CD14-positive monocyte (primary cell): ENCODE measurements at regions not wholly inside any gene's neighbourhood (a gene's known extent, or its start where the extent isn't known, plus 50 kb on each side); places are given as distances from the start of the nearest gene placed in this dataset.

Experiments used
- DNase-seq, 3 donors: peaks; one replicate each; pipeline ENCODE4 v3.0.0-alpha.2; 2011 to 2022
- H2AFZ ChIP-seq: 2 replicates; pipeline ENCODE4 v1.6.0; 2012; ENCODE audit warnings: mild to moderate bottlenecking, low read depth, low read length, inconsistent platforms; ENCODE audit not compliant: insufficient read depth, poor library complexity, severe bottlenecking
- H3K27ac ChIP-seq, 2 donors: 1 replicate in 1 of 2; 2 replicates in 1 of 2; pipeline ENCODE4 v1.5.1; 2012 to 2013; ENCODE audit warnings: low read length in 2 of 2, control low read depth in 1 of 2, inconsistent platforms in 1 of 2, low read depth in 1 of 2, mild to moderate bottlenecking in 1 of 2
- H3K27me3 ChIP-seq, 2 donors: one replicate each; pipeline versions ENCODE4 v1.6.0 to v1.6.1; 2011 to 2013; ENCODE audit warnings: low read length in 2 of 2; ENCODE audit not compliant: control insufficient read depth in 2 of 2, insufficient read depth in 2 of 2
- H3K36me3 ChIP-seq, 2 donors: replicated peaks in 1 of 2; 1 replicate in 1 of 2; 2 replicates in 1 of 2; pipeline versions ENCODE4 v1.5.1 to v1.6.1; 2012 to 2013; ENCODE audit warnings: low read length in 2 of 2, control low read depth in 1 of 2, inconsistent platforms in 1 of 2, mild to moderate bottlenecking in 1 of 2; ENCODE audit not compliant: insufficient read depth in 2 of 2, control insufficient read depth in 1 of 2
- H3K4me1 ChIP-seq, 2 donors: 1 replicate in 1 of 2; 2 replicates in 1 of 2; pipeline versions ENCODE4 v1.5.1 to v1.6.1; 2012 to 2013; ENCODE audit warnings: low read length in 2 of 2, control low read depth in 1 of 2, inconsistent platforms in 1 of 2, mild to moderate bottlenecking in 1 of 2, moderate library complexity in 1 of 2; ENCODE audit not compliant: insufficient read depth in 2 of 2, control insufficient read depth in 1 of 2
- H3K4me2 ChIP-seq: replicated peaks from 2 replicates; pipeline ENCODE3; 2012; ENCODE audit warnings: low read length, moderate library complexity, mild to moderate bottlenecking; ENCODE audit not compliant: poor library complexity, severe bottlenecking; ENCODE audit errors: extremely low read depth
- H3K4me3 ChIP-seq, 3 experiments: fragments of 200-600 bp in 1 of 3; sonication (generic) in 1 of 3; replicated peaks in 1 of 3; 1 replicate in 2 of 3; 2 replicates in 1 of 3; pipeline ENCODE4 v1.5.1; 2011 to 2013; ENCODE audit warnings: low read length in 3 of 3, mild to moderate bottlenecking in 3 of 3, control low read depth in 2 of 3, low read depth in 2 of 3, inconsistent platforms in 1 of 3, moderate library complexity in 1 of 3
- H3K79me2 ChIP-seq: 2 replicates; pipeline ENCODE4 v1.6.0; 2012; ENCODE audit warnings: mild to moderate bottlenecking, control low read depth, inconsistent platforms, low read length, moderate library complexity; ENCODE audit not compliant: insufficient read depth
- H3K9ac ChIP-seq: 2 replicates; pipeline ENCODE4 v1.6.0; 2017; ENCODE audit warnings: low read length, mild to moderate bottlenecking; ENCODE audit not compliant: insufficient read depth, poor library complexity, severe bottlenecking
- H3K9me3 ChIP-seq, 2 donors: replicated peaks in 1 of 2; 1 replicate in 1 of 2; 2 replicates in 1 of 2; pipeline versions ENCODE4 v1.5.1 to v1.6.1; 2012 to 2013; ENCODE audit warnings: low read length in 2 of 2, control low read depth in 1 of 2; ENCODE audit not compliant: control insufficient read depth in 1 of 2, insufficient read depth in 1 of 2
- H4K20me1 ChIP-seq: 2 replicates; pipeline ENCODE4 v1.6.0; 2012; ENCODE audit warnings: mild to moderate bottlenecking, low read length, control low read depth, moderate library complexity; ENCODE audit not compliant: insufficient read depth
- H3K27ac Mint-ChIP-seq, 7 donors: one replicate each; pipeline ENCODE4 v1.8.0; 2020; ENCODE audit warnings: mild to moderate bottlenecking in 7 of 7, mixed read lengths in 7 of 7, moderate library complexity in 6 of 7, inconsistent platforms in 2 of 7
- H3K27me3 Mint-ChIP-seq, 3 donors: one replicate each; pipeline ENCODE4 v1.8.0; 2021 to 2022; ENCODE audit warnings: low read depth in 3 of 3, mild to moderate bottlenecking in 3 of 3, mixed read lengths in 3 of 3, moderate library complexity in 3 of 3, inconsistent platforms in 1 of 3
- H3K36me3 Mint-ChIP-seq, 2 donors: one replicate each; pipeline ENCODE4 v1.8.0; 2020; ENCODE audit warnings: mixed read lengths in 2 of 2, inconsistent platforms in 1 of 2, mild to moderate bottlenecking in 1 of 2
- H3K4me1 Mint-ChIP-seq: one replicate; pipeline ENCODE4 v1.8.0; 2020; ENCODE audit warnings: mild to moderate bottlenecking, mixed read lengths
- H3K4me3 Mint-ChIP-seq, 2 donors: one replicate each; pipeline ENCODE4 v1.8.0; 2020; ENCODE audit warnings: mild to moderate bottlenecking in 2 of 2, mixed read lengths in 2 of 2, moderate library complexity in 1 of 2
- H3K9me3 Mint-ChIP-seq, 7 donors: one replicate each; pipeline ENCODE4 v1.8.0; 2020 to 2022; ENCODE audit warnings: mixed read lengths in 7 of 7, mild to moderate bottlenecking in 6 of 7, moderate library complexity in 6 of 7, inconsistent platforms in 2 of 7
- CTCF ChIP-seq: fragments of 200-600 bp; IDR thresholded peaks from one replicate; pipeline ENCODE4 v1.8.0; 2022; ENCODE audit warnings: antibody characterized with exemption, mild to moderate bottlenecking
- WGBS: methylation state at CpG from one replicate; pipeline ENCODE4 v1.1.5; 2013; ENCODE audit warnings: missing lambda C conversion rate; ENCODE audit not compliant: insufficient coverage; 5-methylcytosine and 5-hydroxymethylcytosine counted together
- intact Hi-C, 2 donors: fragments of 100-400 bp; cut with micrococcal nuclease; formaldehyde crosslinking; loops; one replicate each; pipeline versions ENCODE4 v1.15.0 to v1.15.1; 2023

GRCh38 chr12:91851741-91852477, 293.7 kb downstream of the BTG1 start:
- Histone ChIP-seq H3K4me2 (no peak overlapping the region), H3K36me3 (no peaks in the 10 kb centered on the region), H3K9me3 (no peaks in the 10 kb centered on the region), H3K27me3 (peaks cover 0 to 2% of the 10 kb centered on the region in 2 donors), H3K4me1 (no peaks in the 10 kb centered on the region), H3K79me2 (no peaks in the 10 kb centered on the region), H2AFZ (no peak overlapping the region), H3K27ac (no peak overlapping the region), H3K4me3 (no peak overlapping the region), H3K9ac (no peak overlapping the region), H4K20me1 (no peaks in the 10 kb centered on the region)
- intact Hi-C loops = no loop called here
- TF ChIP-seq CTCF = no peak
- H3K36me3 Mint-ChIP-seq = no peaks in the 10 kb centered on the region
- peaks cover 5% of the 10 kb centered on the region for H3K4me1 Mint-ChIP-seq
- H3K4me3 Mint-ChIP-seq = no peak overlapping the region
- H3K9me3 Mint-ChIP-seq = peaks cover 0 to 4% (median 0%) of the 10 kb centered on the region in 7 donors
- DNase-seq = no peak
- H3K27ac Mint-ChIP-seq = no peak overlapping the region
- H3K27me3 Mint-ChIP-seq = peaks cover 0 to 4% (median 2%) of the 10 kb centered on the region in 3 donors

- TF ChIP-seq CTCF = no peak
- peaks cover 0 to 10% (median 2%) of the 10 kb centered on the region in 7 donors for H3K9me3 Mint-ChIP-seq
- Histone ChIP-seq H3K79me2 (no peaks in the 10 kb centered on the region), H3K27me3 (no peaks in the 10 kb centered on the region), H3K4me2 (no peak overlapping the region), H3K36me3 (no peaks in the 10 kb centered on the region), H4K20me1 (no peaks in the 10 kb centered on the region), H3K27ac (no peak overlapping the region), H2AFZ (no peak overlapping the region), H3K9ac (no peak overlapping the region), H3K4me1 (no peaks in the 10 kb centered on the region), H3K4me3 (no peak overlapping the region), H3K9me3 (peaks cover 0 to 7% of the 10 kb centered on the region in 2 donors)
- no CpG with 5 or more reads among the region's 1 CpG for WGBS
- H3K27ac Mint-ChIP-seq = no peak overlapping the region
- no peaks in the 10 kb centered on the region for H3K4me1 Mint-ChIP-seq
- DNase-seq = no peak
- intact Hi-C loops = no loop called here
- H3K4me3 Mint-ChIP-seq = no peak overlapping the region
- H3K36me3 Mint-ChIP-seq = no peaks in the 10 kb centered on the region
- H3K27me3 Mint-ChIP-seq = peaks cover 0 to 2% (median 0%) of the 10 kb centered on the region in 3 donors
Observed at GRCh38 chr12:91846466-91847055, 299.1 kb downstream of the BTG1 start.
